Parathyroid adenoma (tissue), 2 donors: ENCODE measurements at regions not wholly inside any gene's neighbourhood (a gene's known extent, or its start where the extent isn't known, plus 50 kb on each side); places are given as distances from the start of the nearest gene placed in this dataset.

Source experiments
- H2AFZ ChIP-seq: fragments of 300-600 bp; sonication (generic); one replicate; pipeline ENCODE4 v1.7.0; 2017; ENCODE audit warnings: antibody characterized with exemption, mild to moderate bottlenecking
- H3K27ac ChIP-seq: fragments of 300-600 bp; sonication (generic); one replicate; pipeline ENCODE4 v1.7.0; 2017
- H3K27me3 ChIP-seq: fragments of 300-600 bp; sonication (generic); one replicate; pipeline ENCODE4 v1.7.0; 2017; ENCODE audit warnings: low read length; ENCODE audit not compliant: control insufficient read depth, insufficient read depth
- H3K36me3 ChIP-seq: fragments of 300-600 bp; sonication (generic); one replicate; pipeline ENCODE4 v1.7.0; 2017; ENCODE audit warnings: low read length; ENCODE audit not compliant: control insufficient read depth, insufficient read depth
- H3K4me1 ChIP-seq: fragments of 300-600 bp; sonication (generic); one replicate; pipeline ENCODE4 v1.7.0; 2017; ENCODE audit warnings: control low read depth
- H3K4me2 ChIP-seq: fragments of 300-600 bp; sonication (generic); one replicate; pipeline ENCODE4 v1.7.0; 2017; ENCODE audit warnings: low read length
- H3K4me3 ChIP-seq: fragments of 300-600 bp; sonication (generic); one replicate; pipeline ENCODE4 v1.7.0; 2017; ENCODE audit warnings: low read depth, low read length
- H3K79me2 ChIP-seq: fragments of 300-600 bp; sonication (generic); one replicate; pipeline ENCODE4 v1.7.0; 2017; ENCODE audit warnings: control low read depth
- H3K9ac ChIP-seq: fragments of 300-600 bp; sonication (generic); one replicate; pipeline ENCODE4 v1.7.0; 2017; ENCODE audit warnings: mild to moderate bottlenecking
- H3K9me3 ChIP-seq: fragments of 300-600 bp; sonication (generic); one replicate; pipeline ENCODE4 v1.7.0; 2017; ENCODE audit warnings: low read length; ENCODE audit not compliant: control insufficient read depth
- TF ChIP-seq, protein P1 (sequence below): fragments of 300-600 bp; sonication (generic); IDR thresholded peaks from one replicate; pipeline ENCODE4 v1.7.0; 2017; ENCODE audit warnings: antibody characterized with exemption, mild to moderate bottlenecking
- donor health status: primary hyperparathyroidism.

DNA sequence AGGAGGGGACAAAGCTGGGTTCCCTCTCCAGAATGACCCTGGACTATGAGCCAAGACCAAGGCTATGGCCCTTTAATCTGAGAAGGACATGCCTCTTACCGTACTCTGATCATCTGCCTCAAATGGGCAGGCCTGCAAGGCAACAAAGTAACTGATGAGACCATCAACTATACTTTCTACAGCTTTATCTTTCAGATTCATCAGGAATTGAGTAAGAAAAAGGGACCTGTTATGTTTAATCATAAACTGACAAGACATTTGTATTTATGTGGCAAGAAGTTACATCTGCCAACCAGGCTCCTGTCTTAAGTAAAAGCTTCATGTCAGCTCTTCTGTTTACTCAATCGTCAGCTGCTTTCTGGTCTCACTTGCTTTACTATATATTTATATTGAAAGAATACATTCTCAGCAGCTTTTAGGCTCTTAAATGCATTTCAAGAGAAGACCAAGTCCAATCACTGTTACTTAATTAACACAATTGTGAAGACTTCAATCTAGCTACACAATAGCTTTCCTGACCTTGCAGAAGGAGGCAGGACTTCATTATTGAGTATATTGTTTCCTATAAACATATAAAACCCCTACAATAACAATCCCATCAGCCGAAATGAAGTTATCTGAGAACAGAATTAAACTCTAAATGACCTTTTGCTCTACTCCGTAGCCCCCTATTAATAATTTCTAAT lies 163.8 kb downstream of the ETAA1 start:
- Histone ChIP-seq H3K9me3 (no peaks in the 10 kb centered on the region), H3K36me3 (no peaks in the 10 kb centered on the region), H3K79me2 (no peaks in the 10 kb centered on the region), H3K4me2 (no peak overlapping the region), H2AFZ (no peak overlapping the region), H3K27me3 (no peaks in the 10 kb centered on the region), H3K9ac (no peak overlapping the region), H3K4me1 (no peaks in the 10 kb centered on the region), H3K27ac (no peak overlapping the region), H3K4me3 (no peak overlapping the region)
- TF ChIP-seq, protein P1, sequence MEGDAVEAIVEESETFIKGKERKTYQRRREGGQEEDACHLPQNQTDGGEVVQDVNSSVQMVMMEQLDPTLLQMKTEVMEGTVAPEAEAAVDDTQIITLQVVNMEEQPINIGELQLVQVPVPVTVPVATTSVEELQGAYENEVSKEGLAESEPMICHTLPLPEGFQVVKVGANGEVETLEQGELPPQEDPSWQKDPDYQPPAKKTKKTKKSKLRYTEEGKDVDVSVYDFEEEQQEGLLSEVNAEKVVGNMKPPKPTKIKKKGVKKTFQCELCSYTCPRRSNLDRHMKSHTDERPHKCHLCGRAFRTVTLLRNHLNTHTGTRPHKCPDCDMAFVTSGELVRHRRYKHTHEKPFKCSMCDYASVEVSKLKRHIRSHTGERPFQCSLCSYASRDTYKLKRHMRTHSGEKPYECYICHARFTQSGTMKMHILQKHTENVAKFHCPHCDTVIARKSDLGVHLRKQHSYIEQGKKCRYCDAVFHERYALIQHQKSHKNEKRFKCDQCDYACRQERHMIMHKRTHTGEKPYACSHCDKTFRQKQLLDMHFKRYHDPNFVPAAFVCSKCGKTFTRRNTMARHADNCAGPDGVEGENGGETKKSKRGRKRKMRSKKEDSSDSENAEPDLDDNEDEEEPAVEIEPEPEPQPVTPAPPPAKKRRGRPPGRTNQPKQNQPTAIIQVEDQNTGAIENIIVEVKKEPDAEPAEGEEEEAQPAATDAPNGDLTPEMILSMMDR, result no peak

DNA sequence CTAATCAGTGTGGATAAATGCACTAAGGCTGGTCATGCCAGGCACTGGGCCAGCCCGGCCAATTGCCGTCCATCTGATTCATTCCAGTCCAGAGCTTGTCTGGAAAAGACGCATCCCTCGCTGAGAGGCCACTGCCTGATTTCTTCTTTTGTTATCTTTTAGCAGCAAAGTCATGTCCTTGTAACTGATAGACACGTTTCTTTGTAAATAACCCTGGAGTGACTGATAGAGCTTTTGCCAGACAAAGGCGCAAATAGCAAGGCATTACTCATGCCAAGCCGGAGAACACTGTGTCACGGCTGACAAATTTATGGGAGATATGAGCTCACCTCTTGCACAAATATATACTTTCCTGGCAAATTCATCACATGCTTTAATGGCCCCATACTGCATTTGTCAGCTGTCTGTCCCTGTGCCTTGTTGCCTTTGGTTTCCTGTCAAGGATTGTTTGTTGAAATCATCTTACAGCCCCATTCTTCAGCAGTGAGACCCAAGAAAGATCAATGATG lies 164.4 kb downstream of the ETAA1 start:
- H3K36me3 ChIP-seq, result no peaks in the 10 kb centered on the region
- H3K27ac ChIP-seq, result no peak overlapping the region
- H3K4me2 ChIP-seq, result no peak overlapping the region
- H3K9me3 ChIP-seq, result no peaks in the 10 kb centered on the region
- no peak overlapping the region for H3K4me3 ChIP-seq
- no peaks in the 10 kb centered on the region for H3K79me2 ChIP-seq
- H3K9ac ChIP-seq, result no peak overlapping the region
- TF ChIP-seq, protein P1, result no peak
- no peak overlapping the region for H2AFZ ChIP-seq
- H3K4me1 ChIP-seq, result no peaks in the 10 kb centered on the region
- no peaks in the 10 kb centered on the region for H3K27me3 ChIP-seq

DNA sequence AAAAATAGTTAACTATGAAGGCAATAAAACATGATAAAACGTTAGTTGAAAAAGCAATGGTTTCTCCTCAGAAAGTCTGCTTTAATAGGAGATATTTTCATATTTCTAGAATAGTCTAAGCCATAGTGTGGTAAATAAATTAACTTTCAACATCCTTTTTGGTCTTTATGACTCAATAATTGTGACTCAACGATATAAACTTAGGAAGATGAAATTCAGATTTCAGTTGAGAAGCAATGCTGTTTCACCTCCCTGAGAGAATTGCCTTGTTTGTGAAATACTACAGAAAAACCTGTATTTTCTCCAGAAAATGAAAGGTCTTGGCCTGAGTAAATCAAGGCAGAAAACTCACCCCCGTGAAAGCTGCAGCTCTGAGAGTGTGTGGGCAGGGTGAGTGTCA lies 166.9 kb downstream of the ETAA1 start:
- Histone ChIP-seq H3K4me1 (no peaks in the 10 kb centered on the region), H3K4me3 (no peak overlapping the region), H3K36me3 (no peaks in the 10 kb centered on the region), H3K27ac (no peak overlapping the region), H3K9me3 (no peaks in the 10 kb centered on the region), H3K4me2 (no peak overlapping the region), H3K79me2 (no peaks in the 10 kb centered on the region), H3K27me3 (no peaks in the 10 kb centered on the region), H3K9ac (no peak overlapping the region), H2AFZ (no peak overlapping the region)
- TF ChIP-seq, protein P1, result no peak

DNA sequence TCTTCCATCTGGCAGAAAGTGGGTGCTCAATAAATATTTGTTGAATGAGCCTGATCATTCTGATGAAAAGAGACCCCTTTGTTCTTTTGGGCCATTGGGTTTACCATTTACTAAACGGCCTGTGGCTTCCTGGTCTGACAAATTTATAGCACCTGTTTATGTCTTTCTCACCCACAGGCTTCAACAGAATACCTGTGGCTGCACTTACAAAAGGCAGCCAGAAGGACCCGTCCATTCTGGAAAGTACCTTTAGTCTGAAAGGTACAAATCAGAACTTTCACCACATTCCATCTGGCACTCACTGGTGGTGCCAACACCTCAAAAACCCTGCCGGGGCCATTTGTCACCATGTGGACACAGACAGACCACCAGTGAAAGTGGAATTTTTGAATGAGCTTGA lies 167.5 kb downstream of the ETAA1 start:
- TF ChIP-seq, protein P1, result no peak
- no peaks in the 10 kb centered on the region for H3K36me3 ChIP-seq
- no peaks in the 10 kb centered on the region for H3K9me3 ChIP-seq
- H3K4me3 ChIP-seq, result no peak overlapping the region
- H3K4me2 ChIP-seq, result no peak overlapping the region
- H3K27ac ChIP-seq, result no peak overlapping the region
- no peaks in the 10 kb centered on the region for H3K4me1 ChIP-seq
- no peaks in the 10 kb centered on the region for H3K79me2 ChIP-seq
- no peaks in the 10 kb centered on the region for H3K27me3 ChIP-seq
- H2AFZ ChIP-seq, result no peak overlapping the region
- no peak overlapping the region for H3K9ac ChIP-seq

DNA sequence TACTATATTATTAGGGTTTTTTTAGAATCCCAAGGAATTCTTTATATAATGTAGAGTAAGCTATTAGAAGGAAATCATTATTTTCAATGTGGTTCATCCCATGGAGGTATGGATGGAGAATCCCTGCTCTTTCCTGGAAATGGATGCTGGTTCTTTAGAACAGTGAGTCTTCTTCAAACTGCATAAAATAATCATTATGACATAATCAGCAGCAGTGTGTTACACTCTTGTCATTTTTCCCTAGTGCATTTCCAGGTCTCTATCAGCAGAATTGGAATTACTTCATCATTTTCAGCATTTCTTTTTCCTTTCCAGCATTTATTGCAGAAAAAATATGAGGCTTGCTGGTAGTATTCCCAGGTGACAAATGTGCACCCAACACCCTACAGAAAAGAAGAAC lies 168.1 kb downstream of the ETAA1 start:
- H3K79me2 ChIP-seq, result no peaks in the 10 kb centered on the region
- no peaks in the 10 kb centered on the region for H3K4me1 ChIP-seq
- TF ChIP-seq, protein P1, result no peak
- no peak overlapping the region for H3K4me2 ChIP-seq
- H3K9me3 ChIP-seq, result no peaks in the 10 kb centered on the region
- H3K9ac ChIP-seq, result no peak overlapping the region
- no peak overlapping the region for H2AFZ ChIP-seq
- H3K36me3 ChIP-seq, result no peaks in the 10 kb centered on the region
- no peaks in the 10 kb centered on the region for H3K27me3 ChIP-seq
- H3K27ac ChIP-seq, result no peak overlapping the region
- no peak overlapping the region for H3K4me3 ChIP-seq
